GM21515 (cell line): ENCODE measurements at regions not wholly inside any gene's neighbourhood (a gene's known extent, or its start where the extent isn't known, plus 50 kb on each side); places are given as distances from the start of the nearest gene placed in this dataset.

Experiments used
- ATAC-seq: cut with Tn5 transposase; IDR thresholded peaks from one replicate; pipeline ENCODE4 v1.9.1; 2021; ENCODE audit not compliant: unreplicated experiment

DNA sequence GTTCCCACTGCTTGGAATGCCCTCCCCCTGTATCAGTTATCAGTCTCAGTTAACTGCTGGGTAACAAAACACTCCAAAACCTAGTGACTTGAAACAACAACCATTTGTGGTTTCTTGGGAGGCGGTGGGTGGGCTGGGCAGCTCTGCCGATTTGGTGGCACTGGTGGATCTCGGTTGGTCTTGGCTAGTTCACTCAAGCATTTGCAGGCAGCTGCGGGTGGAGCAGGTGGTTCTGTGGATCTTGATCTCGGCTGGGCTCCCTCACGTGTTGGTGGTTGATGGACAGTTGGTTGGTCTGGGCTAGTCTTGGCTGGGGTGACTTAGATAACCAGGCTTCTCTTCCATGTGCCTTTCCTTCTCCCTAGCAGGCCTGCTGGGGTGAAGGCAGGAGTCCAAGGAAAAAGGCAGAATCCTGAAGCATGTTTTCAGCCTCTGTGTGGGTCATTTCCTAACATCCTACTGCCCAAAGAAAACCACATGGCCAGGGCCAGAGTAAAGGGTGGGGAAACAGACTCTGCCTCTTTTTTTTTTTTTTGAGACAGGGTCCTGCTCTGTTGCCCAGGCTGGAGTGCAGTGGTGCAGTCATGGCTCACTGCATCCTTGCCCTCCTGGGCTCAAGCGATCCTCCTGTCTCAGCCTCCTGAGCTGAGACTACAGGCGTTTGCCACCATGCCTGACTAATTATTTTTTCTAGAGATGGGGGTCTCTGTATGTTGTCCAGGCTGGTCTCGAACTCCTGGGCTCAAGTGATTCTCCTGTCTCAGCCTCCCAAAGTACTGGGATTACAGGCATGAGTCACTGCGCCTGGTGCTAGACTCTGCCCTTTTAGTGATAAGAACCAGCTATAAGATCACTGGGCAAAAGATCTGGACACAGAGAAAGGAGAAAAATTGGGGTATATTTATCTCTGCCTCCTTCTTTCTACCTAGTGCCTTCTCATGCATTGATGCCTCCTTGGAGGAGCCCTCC lies 183.7 kb downstream of the RGS3 start:
- ATAC-seq: no peak

DNA sequence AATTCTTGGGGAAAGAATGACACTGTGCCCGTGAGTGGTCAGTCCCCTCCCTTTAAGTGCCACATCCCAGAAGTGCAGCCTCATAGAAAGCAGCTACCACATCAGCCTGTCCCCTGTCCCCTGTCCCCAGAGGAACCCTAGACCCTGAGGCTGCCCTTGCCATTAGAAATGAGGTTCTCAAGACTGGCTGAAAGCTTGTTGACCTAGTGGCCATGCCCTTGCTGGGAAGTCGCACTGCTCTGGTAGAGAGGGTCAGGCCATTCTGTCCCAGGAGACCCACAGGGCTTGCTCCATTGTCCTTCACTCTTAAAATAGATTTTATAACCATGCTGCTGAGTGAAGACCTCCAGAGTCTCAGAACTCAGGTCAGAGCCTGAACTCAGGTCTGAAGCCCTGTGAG lies 184.5 kb downstream of the RGS3 start:
- no peak for ATAC-seq

DNA sequence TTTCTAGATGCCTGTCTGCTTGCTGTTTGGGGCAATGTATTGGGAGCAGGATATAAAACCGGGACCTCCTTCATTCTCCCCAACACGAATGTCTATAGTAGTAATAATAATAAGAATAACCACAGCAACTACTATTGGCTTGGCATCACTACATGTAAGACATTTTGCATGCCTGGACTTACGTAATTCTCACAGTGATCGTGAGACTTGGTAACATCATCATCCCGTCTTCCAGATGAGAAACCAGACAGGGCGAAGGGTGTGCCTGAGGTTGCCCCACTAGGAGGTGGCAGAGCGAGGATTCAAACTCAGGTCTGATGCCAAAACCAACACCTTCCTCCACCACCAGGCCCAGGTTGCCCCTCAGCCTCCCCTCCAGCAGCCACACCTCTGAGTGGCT lies 185.1 kb downstream of the RGS3 start:
- ATAC-seq: no peak

DNA sequence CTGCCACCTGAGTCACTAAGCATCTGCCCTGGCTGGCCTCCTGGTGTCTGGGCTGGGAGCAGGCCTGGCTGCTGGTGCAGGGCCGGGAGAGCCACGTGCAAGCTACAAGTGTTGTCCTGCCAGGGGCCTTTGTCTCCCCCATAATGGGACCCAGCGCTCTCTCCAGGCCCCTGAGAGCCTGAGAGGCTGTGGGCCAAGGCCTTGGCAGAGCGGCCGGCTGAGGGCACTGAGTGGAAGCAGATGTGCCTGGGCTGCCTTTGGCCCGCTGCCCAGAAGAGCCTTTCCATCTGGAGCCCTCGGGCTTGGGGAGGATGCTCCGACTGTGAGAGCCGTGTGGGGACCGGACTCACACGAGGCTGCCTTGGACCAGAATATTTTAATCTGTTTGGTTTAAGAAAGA lies 185.5 kb downstream of the RGS3 start:
- no peak for ATAC-seq

DNA sequence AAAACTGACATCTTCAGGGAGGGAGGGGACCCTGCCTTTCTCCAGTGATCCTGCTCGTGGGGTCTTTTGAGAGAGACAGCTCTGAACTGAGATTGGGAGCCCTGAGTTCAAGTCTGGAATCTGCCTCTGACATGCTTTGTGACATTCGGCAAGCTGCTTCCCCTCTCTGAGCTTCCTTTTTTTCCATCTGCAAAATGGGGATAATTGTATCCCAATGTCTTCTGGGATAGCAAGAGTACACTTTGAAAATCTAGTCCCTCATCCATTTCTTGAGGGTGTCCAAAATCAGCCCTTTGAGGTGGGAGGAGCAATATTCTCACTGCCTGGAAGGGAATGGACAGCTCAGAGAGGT lies 186.3 kb downstream of the RGS3 start:
- ATAC-seq: no peak

DNA sequence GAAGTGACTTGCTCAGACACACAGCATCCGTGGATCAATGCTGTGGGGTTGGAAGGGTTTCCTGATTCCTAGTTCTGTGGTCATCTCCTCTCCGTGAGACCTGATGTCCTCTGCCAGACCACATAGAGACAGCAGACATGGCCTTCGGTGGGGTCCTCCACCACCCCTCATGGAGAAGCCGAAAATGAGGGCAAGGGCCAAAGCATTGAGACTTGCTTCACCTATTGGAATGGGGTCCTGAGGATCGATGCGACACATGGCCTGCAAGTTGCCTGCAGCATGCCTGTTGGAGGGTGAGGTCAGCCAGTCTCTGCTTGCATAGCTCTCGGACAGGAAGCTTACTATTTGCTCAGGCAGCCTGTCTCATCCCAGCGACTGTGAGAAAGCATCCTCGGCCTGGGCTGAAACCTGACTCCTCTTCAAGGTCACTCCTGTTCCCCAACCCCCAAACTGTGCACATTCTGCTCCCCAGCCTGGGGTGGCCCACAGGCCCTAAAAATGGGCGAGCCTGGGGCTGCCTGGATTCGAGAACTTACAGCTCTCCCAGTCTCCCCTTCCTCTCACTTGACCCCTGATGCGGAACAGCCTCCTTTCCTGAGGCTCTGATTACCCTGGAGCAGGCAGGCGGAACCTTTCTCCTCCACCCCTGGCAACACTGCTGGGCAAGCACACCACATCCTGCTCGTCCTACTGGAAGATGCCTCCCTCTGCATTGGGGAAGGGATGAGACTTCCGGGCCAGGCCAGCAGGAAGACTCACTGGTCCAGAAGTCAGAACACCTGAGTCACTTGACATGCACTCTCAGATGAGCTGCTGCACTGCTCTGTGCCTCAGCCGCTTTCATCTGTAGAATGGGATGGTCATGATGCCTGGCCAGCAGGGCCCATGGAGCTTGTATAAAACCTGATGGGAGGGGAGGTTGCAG lies 186.9 kb downstream of the RGS3 start:
- no peak for ATAC-seq

DNA sequence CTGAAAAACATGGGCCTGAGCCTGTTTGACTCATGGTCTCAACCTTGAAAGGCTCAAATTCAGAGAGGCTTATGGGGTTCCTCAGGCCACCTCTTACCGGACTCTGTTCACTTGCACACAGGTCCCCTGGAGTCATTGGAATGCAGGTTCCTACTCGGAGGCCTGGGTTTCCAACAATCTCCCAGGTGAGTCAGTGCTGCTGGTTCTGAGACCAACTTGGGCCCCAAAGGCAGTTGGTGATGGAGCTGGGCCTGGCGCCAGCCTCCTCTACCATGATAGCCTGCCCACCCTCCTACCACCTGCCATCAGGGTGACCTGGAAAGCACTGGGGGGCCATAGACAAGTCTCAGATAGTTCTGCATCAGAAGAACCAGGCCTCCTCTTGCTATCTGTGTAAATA lies 188.4 kb downstream of the RGS3 start:
- ATAC-seq: no peak

DNA sequence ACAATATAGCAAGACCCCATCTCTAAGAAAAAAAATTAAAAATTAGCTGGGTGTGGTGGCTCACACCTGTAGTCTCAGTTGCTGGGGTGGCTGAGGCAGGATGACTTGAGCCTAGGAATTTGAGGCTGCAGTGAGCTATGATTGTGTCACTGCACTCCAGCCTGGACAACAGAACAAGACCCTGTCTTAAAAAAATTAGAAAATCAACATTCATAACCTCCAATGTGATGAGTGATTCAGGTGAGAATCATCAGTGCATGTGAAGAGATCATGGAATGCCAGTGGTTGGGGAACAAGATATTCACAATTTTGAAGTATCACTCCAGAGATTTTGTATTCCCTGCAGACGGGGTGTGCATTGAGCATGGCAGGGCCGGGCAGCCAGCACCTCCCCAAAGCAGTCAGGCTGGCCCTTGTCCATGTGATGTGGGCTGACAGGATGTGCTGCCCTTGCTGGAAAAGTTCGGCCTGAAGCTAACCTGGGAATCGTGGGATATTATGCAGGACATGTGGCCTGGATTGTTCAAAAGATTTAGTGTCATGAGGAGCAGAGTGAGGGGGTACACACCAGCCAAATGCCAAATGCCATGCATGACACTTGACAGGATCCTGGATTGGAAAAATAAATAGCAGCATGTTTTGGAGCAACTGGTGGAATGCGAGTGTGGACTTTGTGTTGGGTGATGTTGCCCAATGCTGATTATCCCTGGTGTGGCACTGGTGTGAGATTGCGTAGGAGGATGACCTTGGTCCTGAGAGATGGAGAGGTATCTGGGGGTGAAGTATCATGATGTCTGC lies 189.0 kb downstream of the RGS3 start:
- ATAC-seq: no peak

DNA sequence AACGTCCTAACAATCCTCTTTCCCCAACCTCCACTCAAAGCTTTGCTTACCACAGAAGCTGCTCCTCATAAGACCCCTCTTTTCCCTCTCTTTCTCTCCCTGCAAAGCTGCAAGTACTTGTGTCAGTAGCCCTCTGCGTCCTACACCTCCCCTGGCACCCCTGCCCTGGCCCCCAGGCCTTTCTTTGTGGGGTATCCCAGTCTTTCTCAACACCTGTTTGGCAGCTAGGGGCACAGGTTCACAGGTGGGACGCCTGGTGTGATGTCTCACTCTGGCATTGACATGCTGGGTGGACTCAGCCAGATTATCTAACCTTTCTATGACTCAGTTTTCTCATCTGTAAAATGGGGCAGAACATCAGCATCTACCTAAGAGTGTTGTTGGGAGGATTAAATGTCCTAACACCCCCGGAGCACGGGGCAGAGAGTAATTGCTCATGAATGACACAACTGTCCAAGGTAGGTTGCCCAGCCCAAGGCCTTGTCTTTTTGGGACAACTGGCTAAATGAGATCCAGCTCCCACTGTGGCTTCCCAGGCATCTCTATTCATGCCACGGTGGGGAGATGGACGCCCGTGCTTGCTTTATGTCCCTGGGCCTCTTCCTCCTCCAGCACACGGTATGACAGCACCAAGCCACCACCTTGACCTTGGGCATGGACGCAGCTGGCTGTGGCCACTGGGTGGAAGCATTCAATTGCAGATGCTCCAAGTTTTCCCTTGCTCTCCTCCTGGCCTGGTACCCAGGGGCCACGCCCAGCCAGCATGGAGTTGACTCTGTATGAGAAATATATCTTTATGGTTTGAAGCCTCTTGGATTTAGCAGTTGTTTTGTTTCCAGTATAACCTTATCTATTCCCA lies 190.4 kb downstream of the RGS3 start:
- no peak for ATAC-seq

DNA sequence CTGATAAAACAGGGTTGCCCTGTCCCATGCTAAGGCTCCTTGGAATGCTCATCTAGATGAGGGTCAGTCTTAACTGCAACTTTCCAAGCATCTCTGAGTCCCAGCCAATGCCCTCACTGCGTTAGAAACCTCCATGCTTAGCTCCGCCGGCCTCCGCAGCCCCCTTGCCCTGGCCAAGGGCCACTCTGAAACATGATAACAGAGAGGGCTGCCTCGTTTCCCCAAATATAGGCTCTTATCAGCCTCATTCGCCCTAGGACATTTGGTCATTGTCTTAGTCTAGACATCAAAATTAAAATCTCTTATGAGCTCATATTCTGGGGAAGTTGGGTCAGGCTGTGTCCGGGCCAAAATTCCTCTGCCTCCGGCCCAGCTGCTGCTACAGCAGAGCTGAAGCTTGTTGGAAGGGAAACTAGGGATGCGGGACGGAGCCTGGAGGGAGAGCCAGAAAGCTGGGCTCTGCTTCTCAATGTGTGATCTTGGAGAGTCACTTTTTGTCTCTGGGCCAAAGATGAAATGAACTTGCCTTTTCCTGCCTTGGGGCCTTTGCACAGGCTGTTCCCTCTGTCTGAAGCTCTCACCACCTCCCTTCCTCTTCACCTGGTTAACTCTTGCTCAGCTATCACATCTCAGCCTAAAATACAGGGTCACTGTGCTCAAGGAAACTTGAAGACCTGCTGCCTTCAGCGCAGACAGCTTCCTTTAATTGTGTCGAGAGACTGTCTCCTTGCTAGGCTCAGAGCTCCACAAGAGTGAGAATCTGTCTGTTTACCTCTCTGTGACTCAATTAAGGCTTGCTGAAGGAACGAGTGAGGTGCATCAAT lies 191.3 kb downstream of the RGS3 start:
- ATAC-seq: no peak

DNA sequence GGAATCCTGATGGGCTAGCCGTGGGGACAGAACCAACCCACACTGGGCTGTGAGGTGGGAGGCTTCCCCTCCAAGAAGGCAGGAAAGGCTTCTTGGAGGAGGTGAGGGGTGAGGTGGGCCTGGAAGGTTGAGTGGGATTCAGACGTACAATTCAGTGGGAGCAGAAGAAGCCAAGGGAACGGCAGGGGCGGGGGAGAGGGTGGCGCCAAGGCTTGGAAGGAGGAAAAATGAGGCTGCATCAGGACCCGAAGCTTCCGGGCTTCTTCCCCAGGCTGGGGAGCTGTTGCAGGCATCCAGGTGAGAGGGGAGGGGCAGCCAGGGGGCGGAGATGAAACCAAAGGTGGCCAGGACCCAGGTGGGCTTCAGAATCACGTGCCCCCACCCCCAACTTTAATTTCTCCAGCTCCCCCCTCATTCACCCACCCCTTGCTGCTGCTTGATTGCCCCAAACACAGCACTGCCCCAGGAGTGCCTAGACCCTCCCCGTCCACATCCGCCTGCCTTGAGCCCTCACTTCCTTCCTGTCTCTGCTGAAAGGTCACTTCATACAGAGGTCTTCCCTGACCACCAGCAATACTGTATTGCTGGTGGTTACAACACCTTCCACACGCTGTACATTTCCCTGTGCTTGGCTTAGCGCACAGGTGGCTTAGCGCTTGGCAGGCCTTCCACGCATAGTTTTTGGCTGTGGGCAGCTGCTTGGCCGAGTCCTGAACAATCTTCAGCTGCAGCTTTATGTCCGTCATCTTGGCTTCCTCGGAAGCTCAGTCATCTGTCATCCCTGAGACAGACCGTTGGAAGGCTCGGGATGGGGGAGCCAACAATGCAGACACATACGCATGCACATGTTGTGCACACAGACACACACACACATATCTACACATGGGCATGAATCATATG lies 193.5 kb downstream of the RGS3 start:
- ATAC-seq: no peak

DNA sequence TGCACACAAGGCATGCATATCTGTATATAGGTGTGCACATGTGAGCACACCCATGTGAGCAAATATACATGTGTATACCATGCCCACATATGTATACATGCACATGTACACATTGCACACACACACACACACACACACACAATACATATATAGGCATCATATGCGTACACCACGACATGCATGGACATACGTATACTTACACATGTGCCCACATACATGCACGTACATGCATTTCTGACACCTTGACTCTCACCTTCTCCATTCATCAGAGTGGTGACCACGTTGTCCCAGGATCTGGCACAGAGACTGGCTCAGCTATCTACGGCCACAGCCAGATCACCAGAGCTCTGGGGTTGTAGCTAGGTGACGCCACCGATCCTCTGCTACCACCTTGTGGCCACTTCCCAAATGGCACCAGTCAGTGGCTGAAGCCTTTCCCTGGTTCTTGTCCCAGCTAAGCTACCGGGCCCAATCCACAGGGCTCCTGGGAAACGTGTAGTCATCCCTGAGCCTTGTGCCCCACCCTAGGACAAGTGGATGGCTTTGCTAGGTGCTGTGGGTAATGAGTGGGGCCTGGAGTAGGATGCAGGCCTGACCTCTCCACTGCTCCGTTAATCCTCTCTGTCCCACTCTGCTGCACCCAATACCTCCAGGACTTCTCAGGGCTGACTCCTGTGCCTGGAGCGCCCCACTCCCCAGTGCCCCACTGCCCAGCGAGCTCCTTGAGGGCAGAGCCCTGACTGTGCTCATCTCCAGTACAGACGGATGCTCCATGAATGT lies 194.4 kb downstream of the RGS3 start:
- peak; percentile 69 for ATAC-seq

DNA sequence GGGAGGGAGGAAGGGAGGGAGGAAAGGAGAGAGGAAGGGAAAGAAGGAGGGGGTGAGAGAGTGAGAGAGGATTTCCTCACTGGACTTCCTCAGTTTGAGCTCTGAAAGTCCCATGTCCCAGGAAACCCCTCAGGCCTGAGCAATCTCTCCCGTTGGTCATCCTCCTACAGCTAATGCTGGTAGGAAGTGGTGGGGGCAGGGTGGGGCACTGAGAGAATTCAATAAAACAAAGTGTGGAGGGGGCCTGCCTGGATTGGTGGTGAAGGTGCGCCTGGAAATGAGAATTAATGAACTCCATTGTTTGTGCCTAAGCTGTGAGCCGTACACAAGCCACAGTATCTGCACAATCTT lies 195.0 kb downstream of the RGS3 start:
- ATAC-seq: no peak

DNA sequence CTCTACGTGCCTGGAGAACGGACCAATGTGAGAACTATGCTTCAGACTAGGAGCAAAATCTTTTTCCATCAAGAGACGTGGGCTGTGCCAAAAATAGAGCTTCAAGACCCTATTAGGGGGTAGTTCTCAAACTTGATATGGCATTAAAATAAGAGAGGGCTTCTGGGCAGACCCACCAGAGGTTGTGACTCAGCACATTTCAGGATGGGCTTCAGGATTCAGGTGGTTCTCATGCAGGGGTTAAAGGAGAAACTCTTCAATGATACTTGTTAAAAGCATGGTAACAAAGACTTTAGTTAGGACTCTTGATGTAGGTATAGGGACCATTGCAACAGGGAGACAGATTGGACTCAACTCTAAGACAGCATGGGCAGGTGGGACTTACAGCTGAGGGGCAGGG lies 195.5 kb downstream of the RGS3 start:
- no peak for ATAC-seq

DNA sequence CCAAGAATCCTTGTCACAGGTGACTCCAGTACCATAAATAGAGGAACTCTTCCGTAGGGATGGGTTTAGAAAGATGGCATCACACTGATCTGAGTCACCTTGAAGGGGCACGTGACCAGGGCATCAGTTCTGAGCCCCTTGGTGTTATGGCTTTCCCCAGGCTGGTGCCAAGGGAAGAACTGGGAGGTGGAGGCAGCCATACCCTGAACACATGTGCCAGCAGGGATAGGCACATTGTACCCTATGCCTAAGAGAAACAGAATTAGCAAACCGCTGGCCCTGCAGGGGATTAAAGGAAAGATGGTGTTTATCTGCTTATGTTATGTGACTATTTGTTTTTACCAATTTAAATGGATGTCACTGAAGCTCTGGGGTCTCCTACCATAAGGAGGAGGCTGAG lies 196.2 kb downstream of the RGS3 start:
- ATAC-seq: no peak

DNA sequence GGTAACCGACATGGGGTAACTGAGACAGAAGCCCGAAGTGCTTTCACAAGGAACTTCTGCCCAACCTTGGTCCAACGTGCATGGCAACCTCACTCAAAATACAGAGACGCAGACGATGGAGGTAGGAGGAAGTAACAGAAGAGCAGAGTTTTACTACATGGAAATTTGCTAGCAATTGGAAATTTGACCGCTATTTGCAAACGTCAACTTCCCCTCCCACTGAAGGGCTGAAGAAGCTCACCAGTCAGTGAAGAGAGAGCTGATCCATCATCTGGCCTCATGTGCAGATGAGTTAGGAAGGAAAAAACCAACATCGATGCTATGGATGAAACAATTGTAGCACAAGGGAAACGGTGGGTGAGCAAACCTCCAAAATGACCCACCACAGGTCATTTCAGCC lies 196.7 kb downstream of the RGS3 start:
- ATAC-seq: no peak

DNA sequence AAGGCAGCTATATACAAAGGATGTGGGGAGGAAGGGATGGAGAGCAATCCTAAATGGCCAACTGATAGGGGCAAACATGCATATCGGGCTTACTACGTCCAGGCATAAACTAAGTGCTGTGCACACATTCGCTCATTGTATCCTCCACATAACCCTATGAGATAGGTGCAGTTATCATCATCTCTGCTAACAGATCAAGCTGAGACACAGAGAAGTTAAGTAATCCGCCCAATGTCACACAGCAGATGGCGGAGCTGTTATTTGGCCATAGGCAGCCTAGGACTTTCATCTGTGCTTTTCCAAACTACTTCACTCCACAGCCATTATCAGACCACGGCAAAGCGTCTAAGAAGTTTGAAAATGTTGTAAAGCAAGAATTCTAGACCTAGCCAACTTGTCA lies 197.5 kb downstream of the RGS3 start:
- ATAC-seq: no peak
